GM19438 (cell line): ENCODE measurements at regions not wholly inside any gene's neighbourhood (a gene's known extent, or its start where the extent isn't known, plus 50 kb on each side); places are given as distances from the start of the nearest gene placed in this dataset.

Experiments used
- ATAC-seq: cut with Tn5 transposase; IDR thresholded peaks from one replicate; pipeline ENCODE4 v1.9.1; 2021; ENCODE audit warnings: low read depth; ENCODE audit not compliant: unreplicated experiment

GRCh38 chr5:133779828-133780475 is 167.6 kb upstream of the FSTL4 start:
- no peak for ATAC-seq

GRCh38 chr5:133778636-133779035 is 166.3 kb upstream of the FSTL4 start:
- no peak for ATAC-seq

GRCh38 chr5:133777951-133778350 is 165.6 kb upstream of the FSTL4 start:
- no peak for ATAC-seq

- ATAC-seq: no peak
Measured at GRCh38 chr5:133775584-133776304, 163.4 kb upstream of the FSTL4 start.

- no peak for ATAC-seq
Measured at GRCh38 chr5:133773247-133774202, 161.2 kb upstream of the FSTL4 start.

GRCh38 chr5:133769842-133770241 is 157.5 kb upstream of the FSTL4 start:
- no peak for ATAC-seq

GRCh38 chr5:133763744-133764143 is 151.4 kb upstream of the FSTL4 start:
- ATAC-seq: no peak

- ATAC-seq: no peak
Measured at GRCh38 chr5:133761632-133762031, 149.3 kb upstream of the FSTL4 start.

GRCh38 chr5:133760532-133760931 is 148.2 kb upstream of the FSTL4 start:
- no peak for ATAC-seq

- no peak for ATAC-seq
Measured at GRCh38 chr5:133758641-133759040, 146.3 kb upstream of the FSTL4 start.

GRCh38 chr5:133757396-133757945 is 145.1 kb upstream of the FSTL4 start:
- no peak for ATAC-seq

GRCh38 chr5:133756756-133757155 is 144.4 kb upstream of the FSTL4 start:
- ATAC-seq: no peak

GRCh38 chr5:133756036-133756435 is 143.7 kb upstream of the FSTL4 start:
- no peak for ATAC-seq

- ATAC-seq: no peak
Measured at GRCh38 chr5:133754575-133755169, 142.3 kb upstream of the FSTL4 start.

- ATAC-seq: no peak
Measured at GRCh38 chr5:133753856-133754255, 141.5 kb upstream of the FSTL4 start.

GRCh38 chr5:133751846-133752245 is 139.5 kb upstream of the FSTL4 start:
- no peak for ATAC-seq

- ATAC-seq: no peak
Measured at GRCh38 chr5:133751421-133751820, 139.1 kb upstream of the FSTL4 start.

- ATAC-seq: no peak
Measured at GRCh38 chr5:133750856-133751255, 138.5 kb upstream of the FSTL4 start.

- no peak for ATAC-seq
Measured at GRCh38 chr5:133750356-133750755, 138.0 kb upstream of the FSTL4 start.

GRCh38 chr5:133749331-133749985 is 137.1 kb upstream of the FSTL4 start:
- no peak for ATAC-seq
